ENCODE measurements at regions not wholly inside any gene's neighbourhood (a gene's known extent, or its start where the extent isn't known, plus 50 kb on each side); places are given as distances from the start of the nearest gene placed in this dataset.

DNA sequence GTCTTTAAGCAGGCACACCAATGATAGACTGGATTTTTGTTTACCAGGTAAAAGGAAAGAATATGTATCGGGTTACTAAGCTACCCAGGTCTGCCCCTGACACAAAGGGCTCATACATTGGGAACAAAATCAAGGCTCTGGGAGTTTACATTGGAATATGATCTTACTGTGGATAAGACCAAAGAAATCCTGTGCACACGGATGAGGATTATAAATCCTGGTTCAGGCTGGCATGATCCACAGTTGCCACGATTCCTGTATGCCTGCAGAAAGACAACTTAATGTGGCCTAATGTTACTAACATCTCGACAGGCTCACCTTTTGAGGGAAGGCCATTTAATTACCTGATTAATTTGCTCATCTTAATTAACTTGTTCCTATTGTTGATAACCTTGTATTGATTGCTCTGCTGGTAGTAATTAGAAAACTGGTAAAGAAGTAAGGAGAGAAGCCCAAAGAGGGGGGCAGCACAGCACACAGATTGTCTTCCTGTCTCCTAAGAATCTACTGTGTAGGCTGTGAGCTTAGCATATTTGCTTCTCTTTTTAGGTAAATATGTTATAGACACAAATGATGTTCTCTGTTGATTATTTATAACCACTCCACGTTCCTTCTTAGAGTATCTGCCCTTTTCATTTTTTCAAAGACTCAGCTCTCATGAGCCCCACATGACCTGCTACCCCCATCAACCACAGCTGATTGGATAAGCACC lies 51.0 kb upstream of the TOX3 start:
- Histone ChIP-seq H3K4me3 (ENCODE audit: low read depth, low read length) (no peak overlapping the region), H3K4me1 (peaks cover 12% of the 10 kb centered on the region; the same call in 1 of the 2 replicates), H3K27me3 (no peaks in the 10 kb centered on the region), H3K36me3 (no peaks in the 10 kb centered on the region), H3K9me3 (no peaks in the 10 kb centered on the region)
- TF ChIP-seq, protein P1, sequence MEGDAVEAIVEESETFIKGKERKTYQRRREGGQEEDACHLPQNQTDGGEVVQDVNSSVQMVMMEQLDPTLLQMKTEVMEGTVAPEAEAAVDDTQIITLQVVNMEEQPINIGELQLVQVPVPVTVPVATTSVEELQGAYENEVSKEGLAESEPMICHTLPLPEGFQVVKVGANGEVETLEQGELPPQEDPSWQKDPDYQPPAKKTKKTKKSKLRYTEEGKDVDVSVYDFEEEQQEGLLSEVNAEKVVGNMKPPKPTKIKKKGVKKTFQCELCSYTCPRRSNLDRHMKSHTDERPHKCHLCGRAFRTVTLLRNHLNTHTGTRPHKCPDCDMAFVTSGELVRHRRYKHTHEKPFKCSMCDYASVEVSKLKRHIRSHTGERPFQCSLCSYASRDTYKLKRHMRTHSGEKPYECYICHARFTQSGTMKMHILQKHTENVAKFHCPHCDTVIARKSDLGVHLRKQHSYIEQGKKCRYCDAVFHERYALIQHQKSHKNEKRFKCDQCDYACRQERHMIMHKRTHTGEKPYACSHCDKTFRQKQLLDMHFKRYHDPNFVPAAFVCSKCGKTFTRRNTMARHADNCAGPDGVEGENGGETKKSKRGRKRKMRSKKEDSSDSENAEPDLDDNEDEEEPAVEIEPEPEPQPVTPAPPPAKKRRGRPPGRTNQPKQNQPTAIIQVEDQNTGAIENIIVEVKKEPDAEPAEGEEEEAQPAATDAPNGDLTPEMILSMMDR (IDR thresholded peaks at IDR 0.05; ENCODE audit: low read depth, low read length): no peak
- no peak for DNase-seq

DNA sequence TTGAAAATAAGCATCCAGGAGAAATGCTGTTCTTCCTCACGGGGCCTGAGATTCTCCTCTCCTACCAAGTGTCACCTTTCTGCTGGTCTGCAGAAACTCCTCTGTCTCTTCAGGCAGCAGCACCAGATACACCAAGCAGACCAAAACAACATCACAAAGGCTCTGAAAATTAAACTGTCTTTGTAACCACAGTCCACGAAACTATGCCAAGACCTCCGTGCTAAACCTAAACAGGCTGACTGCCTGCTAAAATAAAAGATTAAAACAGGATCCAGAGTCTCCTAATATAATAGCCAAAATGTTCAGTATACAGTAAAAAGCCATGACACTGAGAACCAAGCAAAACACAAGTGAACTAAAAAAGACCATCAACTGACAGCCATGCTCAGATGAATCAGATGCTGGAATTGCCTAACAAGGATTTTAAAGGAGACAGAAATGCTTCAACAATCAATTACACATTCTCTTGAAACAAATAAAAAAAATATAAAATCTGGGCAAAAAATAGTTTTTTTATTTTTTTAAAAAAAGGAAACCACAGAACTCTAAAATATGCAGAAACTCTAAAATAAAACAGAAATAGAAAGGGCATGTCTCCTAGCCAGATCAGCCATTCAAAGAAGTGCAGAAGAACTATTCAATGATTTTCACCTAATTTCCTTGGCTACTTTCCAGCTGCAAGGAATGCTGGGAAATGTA lies 50.3 kb upstream of the TOX3 start:
- H3K9me3 ChIP-seq: no peaks in the 10 kb centered on the region
- H3K36me3 ChIP-seq: no peaks in the 10 kb centered on the region
- no peak for DNase-seq
- H3K27me3 ChIP-seq: no peaks in the 10 kb centered on the region
- H3K4me3 ChIP-seq (ENCODE audit: low read depth, low read length): no peak overlapping the region
- TF ChIP-seq, protein P1 (IDR thresholded peaks at IDR 0.05; ENCODE audit: low read depth, low read length): no peak
- peaks cover 12% of the 10 kb centered on the region; the same call in 1 of the 2 replicates for H3K4me1 ChIP-seq

Measured in BE2C (cell line).